ENCODE measurements at regions not wholly inside any gene's neighbourhood (a gene's known extent, or its start where the extent isn't known, plus 50 kb on each side); places are given as distances from the start of the nearest gene placed in this dataset.

GRCh38 chr2:4265936-4266335 is 562.6 kb downstream of the DCDC2C start:
- TF ChIP-seq, protein P1, sequence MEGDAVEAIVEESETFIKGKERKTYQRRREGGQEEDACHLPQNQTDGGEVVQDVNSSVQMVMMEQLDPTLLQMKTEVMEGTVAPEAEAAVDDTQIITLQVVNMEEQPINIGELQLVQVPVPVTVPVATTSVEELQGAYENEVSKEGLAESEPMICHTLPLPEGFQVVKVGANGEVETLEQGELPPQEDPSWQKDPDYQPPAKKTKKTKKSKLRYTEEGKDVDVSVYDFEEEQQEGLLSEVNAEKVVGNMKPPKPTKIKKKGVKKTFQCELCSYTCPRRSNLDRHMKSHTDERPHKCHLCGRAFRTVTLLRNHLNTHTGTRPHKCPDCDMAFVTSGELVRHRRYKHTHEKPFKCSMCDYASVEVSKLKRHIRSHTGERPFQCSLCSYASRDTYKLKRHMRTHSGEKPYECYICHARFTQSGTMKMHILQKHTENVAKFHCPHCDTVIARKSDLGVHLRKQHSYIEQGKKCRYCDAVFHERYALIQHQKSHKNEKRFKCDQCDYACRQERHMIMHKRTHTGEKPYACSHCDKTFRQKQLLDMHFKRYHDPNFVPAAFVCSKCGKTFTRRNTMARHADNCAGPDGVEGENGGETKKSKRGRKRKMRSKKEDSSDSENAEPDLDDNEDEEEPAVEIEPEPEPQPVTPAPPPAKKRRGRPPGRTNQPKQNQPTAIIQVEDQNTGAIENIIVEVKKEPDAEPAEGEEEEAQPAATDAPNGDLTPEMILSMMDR (IDR thresholded peaks at IDR 0.05): no peak
- TF ChIP-seq EZH2 (IDR thresholded peaks at IDR 0.05): no peak
- no peak for TF ChIP-seq EZH2phosphoT487 (IDR thresholded peaks at IDR 0.05)

All from neural progenitor cell (in vitro differentiated cells).